ENCODE measurements at regions not wholly inside any gene's neighbourhood (a gene's known extent, or its start where the extent isn't known, plus 50 kb on each side); places are given as distances from the start of the nearest gene placed in this dataset.

DNA sequence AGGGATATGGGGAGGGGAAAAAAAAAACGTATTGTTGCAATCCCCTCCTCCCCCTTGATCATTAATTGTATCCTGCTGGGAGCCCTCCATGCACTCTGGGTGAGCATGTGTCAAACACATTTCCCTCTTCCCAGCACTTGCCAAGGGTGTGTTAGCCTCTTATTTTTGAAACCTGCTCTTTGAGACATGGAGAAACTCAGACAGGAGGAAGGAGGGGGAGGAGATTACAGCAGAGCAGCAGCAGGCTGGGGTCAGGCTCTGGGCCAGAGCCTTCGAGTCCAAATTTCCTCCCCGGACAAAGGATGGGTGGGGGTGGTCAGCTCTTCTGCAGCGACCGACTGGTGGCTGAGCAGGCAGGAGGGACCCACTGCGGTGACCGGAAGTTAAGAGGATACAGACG is 64.7 kb downstream of the SOX9 start:
- Histone ChIP-seq H3K4me3 (no peak overlapping the region), H3K4me2 (0 out of 3 replicates have a peak overlapping the region, but pooled peaks have one; percentile 16), H3K4me1 (peaks cover 36% of the 10 kb centered on the region), H3K27ac (peak overlapping the region in 1 of 2 experiments; percentile 43; a peak in 3 of 6 replicates), H3K9me3 (no peaks in the 10 kb centered on the region)
- ChIA-PET CTCF (no interaction called here), POLR2A (no interaction called here)
- TF ChIP-seq, protein P1, sequence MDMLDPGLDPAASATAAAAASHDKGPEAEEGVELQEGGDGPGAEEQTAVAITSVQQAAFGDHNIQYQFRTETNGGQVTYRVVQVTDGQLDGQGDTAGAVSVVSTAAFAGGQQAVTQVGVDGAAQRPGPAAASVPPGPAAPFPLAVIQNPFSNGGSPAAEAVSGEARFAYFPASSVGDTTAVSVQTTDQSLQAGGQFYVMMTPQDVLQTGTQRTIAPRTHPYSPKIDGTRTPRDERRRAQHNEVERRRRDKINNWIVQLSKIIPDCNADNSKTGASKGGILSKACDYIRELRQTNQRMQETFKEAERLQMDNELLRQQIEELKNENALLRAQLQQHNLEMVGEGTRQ (IDR thresholded peaks at IDR 0.05), result no peak
- no peak for TF ChIP-seq BHLHE40 (IDR thresholded peaks at IDR 0.05; ENCODE audit: low read depth, low read length)
- TF ChIP-seq HDAC2 (IDR thresholded peaks at IDR 0.05), result no peak
- no peak for TF ChIP-seq ZSCAN20 (CRISPR knock-in tag; IDR thresholded peaks at IDR 0.05)
- no peak for TF ChIP-seq RCOR1 (IDR thresholded peaks at IDR 0.05; ENCODE audit: low read depth, low read length)
- no peak for TF ChIP-seq POLR2A (IDR thresholded peaks at IDR 0.05; ENCODE audit: low read length)
- no peak for TF ChIP-seq HOXB13 (CRISPR knock-in tag; IDR thresholded peaks at IDR 0.05; ENCODE audit: low read depth)
- no peak for TF ChIP-seq HOXA7 (CRISPR knock-in tag; IDR thresholded peaks at IDR 0.05)
- TF ChIP-seq, protein P2, sequence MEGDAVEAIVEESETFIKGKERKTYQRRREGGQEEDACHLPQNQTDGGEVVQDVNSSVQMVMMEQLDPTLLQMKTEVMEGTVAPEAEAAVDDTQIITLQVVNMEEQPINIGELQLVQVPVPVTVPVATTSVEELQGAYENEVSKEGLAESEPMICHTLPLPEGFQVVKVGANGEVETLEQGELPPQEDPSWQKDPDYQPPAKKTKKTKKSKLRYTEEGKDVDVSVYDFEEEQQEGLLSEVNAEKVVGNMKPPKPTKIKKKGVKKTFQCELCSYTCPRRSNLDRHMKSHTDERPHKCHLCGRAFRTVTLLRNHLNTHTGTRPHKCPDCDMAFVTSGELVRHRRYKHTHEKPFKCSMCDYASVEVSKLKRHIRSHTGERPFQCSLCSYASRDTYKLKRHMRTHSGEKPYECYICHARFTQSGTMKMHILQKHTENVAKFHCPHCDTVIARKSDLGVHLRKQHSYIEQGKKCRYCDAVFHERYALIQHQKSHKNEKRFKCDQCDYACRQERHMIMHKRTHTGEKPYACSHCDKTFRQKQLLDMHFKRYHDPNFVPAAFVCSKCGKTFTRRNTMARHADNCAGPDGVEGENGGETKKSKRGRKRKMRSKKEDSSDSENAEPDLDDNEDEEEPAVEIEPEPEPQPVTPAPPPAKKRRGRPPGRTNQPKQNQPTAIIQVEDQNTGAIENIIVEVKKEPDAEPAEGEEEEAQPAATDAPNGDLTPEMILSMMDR (IDR thresholded peaks at IDR 0.05), result no peak
- no peak for TF ChIP-seq CEBPB (IDR thresholded peaks at IDR 0.05)
- TF ChIP-seq, protein P3, sequence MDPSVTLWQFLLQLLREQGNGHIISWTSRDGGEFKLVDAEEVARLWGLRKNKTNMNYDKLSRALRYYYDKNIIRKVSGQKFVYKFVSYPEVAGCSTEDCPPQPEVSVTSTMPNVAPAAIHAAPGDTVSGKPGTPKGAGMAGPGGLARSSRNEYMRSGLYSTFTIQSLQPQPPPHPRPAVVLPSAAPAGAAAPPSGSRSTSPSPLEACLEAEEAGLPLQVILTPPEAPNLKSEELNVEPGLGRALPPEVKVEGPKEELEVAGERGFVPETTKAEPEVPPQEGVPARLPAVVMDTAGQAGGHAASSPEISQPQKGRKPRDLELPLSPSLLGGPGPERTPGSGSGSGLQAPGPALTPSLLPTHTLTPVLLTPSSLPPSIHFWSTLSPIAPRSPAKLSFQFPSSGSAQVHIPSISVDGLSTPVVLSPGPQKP (IDR thresholded peaks at IDR 0.05; ENCODE audit: low read depth, low read length), result no peak
- TF ChIP-seq ZC3H11A (IDR thresholded peaks at IDR 0.05), result no peak
- TF ChIP-seq RNF2 (IDR thresholded peaks at IDR 0.05; ENCODE audit: borderline replicate concordance, low read depth), result no peak
- TF ChIP-seq EP300 (IDR thresholded peaks at IDR 0.05), result no peak
- no peak for TF ChIP-seq CBX2 (IDR thresholded peaks at IDR 0.05; ENCODE audit: borderline replicate concordance, low read depth)
- TF ChIP-seq CHD2 (IDR thresholded peaks at IDR 0.05; ENCODE audit: low read length, partially characterized antibody), result no peak
- no peak for TF ChIP-seq JUNB (IDR thresholded peaks at IDR 0.05)
- TF ChIP-seq RAD21 (conservative IDR thresholded peaks at IDR 0.05 in 1 of 2, IDR thresholded peaks at IDR 0.05 in 1 of 2), result no peak
- FAIRE-seq (no peak), ATAC-seq (no peak), DNase-seq (ENCODE audit: low read depth in 1 of 2, low spot score in 1 of 2) (no peak)
- 80% methylated on average over 8 of the region's 8 CpGs for WGBS (ENCODE audit: missing lambda C conversion rate)

DNA sequence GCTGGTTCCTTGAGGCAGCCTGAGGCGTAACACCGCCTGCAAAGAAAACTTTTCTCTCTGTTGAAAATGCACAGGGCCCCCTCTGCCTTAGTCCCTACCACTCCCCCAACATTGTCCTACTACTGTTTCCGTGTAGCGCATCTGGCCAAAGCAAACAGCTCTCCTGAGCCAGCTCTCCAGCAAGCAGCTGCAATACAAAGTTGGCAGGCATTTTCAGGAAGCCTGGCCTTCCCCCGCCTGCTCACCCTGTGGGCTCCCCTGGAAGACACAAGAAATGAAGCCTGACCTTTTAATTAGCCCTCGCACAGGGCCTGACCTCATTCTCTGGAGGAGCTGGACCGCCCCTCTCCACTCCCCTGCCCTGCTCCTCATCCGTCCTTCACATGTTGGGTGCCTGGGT is 66.7 kb downstream of the SOX9 start:
- H3K4me1 ChIP-seq, result peaks cover 33% of the 10 kb centered on the region
- no peaks in the 10 kb centered on the region for H3K9me3 ChIP-seq
- WGBS (ENCODE audit: missing lambda C conversion rate), result 78% methylated on average over 8 of the region's 8 CpGs
- ChIA-PET CTCF (interaction anchor here (0.9 kb wide), 1 partner anchor 14 kb away, joined by 5 read pairs; no protein-coding TSS in a partner anchor), POLR2A (no interaction called here)
- no peak for TF ChIP-seq RARB (CRISPR knock-in tag; IDR thresholded peaks at IDR 0.05)
- TF ChIP-seq, protein P1 (IDR thresholded peaks at IDR 0.05), result no peak
- no peak for TF ChIP-seq EHF (CRISPR knock-in tag; IDR thresholded peaks at IDR 0.05)
- TF ChIP-seq, protein P4, sequence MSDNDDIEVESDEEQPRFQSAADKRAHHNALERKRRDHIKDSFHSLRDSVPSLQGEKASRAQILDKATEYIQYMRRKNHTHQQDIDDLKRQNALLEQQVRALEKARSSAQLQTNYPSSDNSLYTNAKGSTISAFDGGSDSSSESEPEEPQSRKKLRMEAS (IDR thresholded peaks at IDR 0.05), result no peak
- no peak for TF ChIP-seq BHLHE40 (IDR thresholded peaks at IDR 0.05; ENCODE audit: low read depth, low read length)
- FAIRE-seq, result no peak
- H3K4me3 ChIP-seq, result no peak overlapping the region
- no peak for ATAC-seq
- H3K4me2 ChIP-seq, result no peak overlapping the region
- 0 out of 6 replicates have a peak overlapping the region, but pooled peaks of 1 of the 2 experiments have one; percentile 13 for H3K27ac ChIP-seq
- no peak for DNase-seq (ENCODE audit: low read depth in 1 of 2, low spot score in 1 of 2)
